Stimulated activated CD8-positive, alpha-beta memory T cell treated with anti-CD3 and anti-CD28 coated beads, Interleukin-7, amount 100 ng/mL, for 24 hours (primary cell): ENCODE measurements at regions not wholly inside any gene's neighbourhood (a gene's known extent, or its start where the extent isn't known, plus 50 kb on each side); places are given as distances from the start of the nearest gene placed in this dataset.
"Not testable (repeated sequence)": the region's sequence is repeated elsewhere in the genome, so short reads cannot be mapped to it uniquely, and the experiment has no call there.

Source experiments
- DNase-seq: peaks from one replicate; pipeline ENCODE4 v3.0.0-alpha.2; 2020; ENCODE audit warnings: low read depth

- DNase-seq = no peak
These were observed 257.6 kb downstream of the FOXL1 start for GRCh38 chr16:86835982-86836381.

- no peak for DNase-seq
These were observed 258.3 kb downstream of the FOXL1 start for GRCh38 chr16:86836503-86837129.

- no peak for DNase-seq
These were observed 265.5 kb downstream of the FOXL1 start for GRCh38 chr16:86843812-86844211.

- DNase-seq = no peak
These were observed 266.3 kb downstream of the FOXL1 start for GRCh38 chr16:86844695-86845094.

GRCh38 chr16:86846136-86846535 lies 267.8 kb downstream of the FOXL1 start:
- no peak for DNase-seq

- DNase-seq = no peak
These were observed 270.5 kb downstream of the FOXL1 start for GRCh38 chr16:86848821-86849220.

GRCh38 chr16:86850670-86851069 lies 272.3 kb downstream of the FOXL1 start:
- DNase-seq = no peak

GRCh38 chr16:86852135-86852534 lies 273.8 kb downstream of the FOXL1 start:
- DNase-seq = no peak

GRCh38 chr16:86854058-86854621 lies 275.8 kb downstream of the FOXL1 start:
- no peak for DNase-seq

- no peak for DNase-seq
These were observed 276.4 kb downstream of the FOXL1 start for GRCh38 chr16:86854626-86855294.

GRCh38 chr16:86856946-86857586 lies 278.7 kb downstream of the FOXL1 start:
- no peak for DNase-seq

GRCh38 chr16:86857807-86858206 lies 279.5 kb downstream of the FOXL1 start:
- no peak for DNase-seq

GRCh38 chr16:86858501-86858900 lies 280.2 kb downstream of the FOXL1 start:
- DNase-seq = no peak

- not testable (repeated sequence) for DNase-seq
These were observed 283.0 kb downstream of the FOXL1 start for GRCh38 chr16:86861270-86861858.

GRCh38 chr16:86862595-86863280 lies 284.4 kb downstream of the FOXL1 start:
- no peak for DNase-seq

GRCh38 chr16:86863609-86864008 lies 285.3 kb downstream of the FOXL1 start:
- no peak for DNase-seq

GRCh38 chr16:86864586-86864985 lies 286.2 kb downstream of the FOXL1 start:
- no peak for DNase-seq

GRCh38 chr16:86865851-86866662 lies 287.7 kb downstream of the FOXL1 start:
- no peak for DNase-seq

- DNase-seq = no peak
These were observed 288.8 kb downstream of the FOXL1 start for GRCh38 chr16:86866986-86867722.

GRCh38 chr16:86868070-86868469 lies 289.7 kb downstream of the FOXL1 start:
- no peak for DNase-seq

GRCh38 chr16:86868786-86869185 lies 290.4 kb downstream of the FOXL1 start:
- no peak for DNase-seq
